H1 (cell line): ENCODE measurements at regions not wholly inside any gene's neighbourhood (a gene's known extent, or its start where the extent isn't known, plus 50 kb on each side); places are given as distances from the start of the nearest gene placed in this dataset.
"Not testable (repeated sequence)": the region's sequence is repeated elsewhere in the genome, so short reads cannot be mapped to it uniquely, and the experiment has no call there.

Experiments
- CTCF ChIA-PET: fragments of 300-600 bp; sonication (Branson Sonifier 250); formaldehyde crosslinking; loops from one replicate; lab custom pipeline; 2021; ENCODE audit not compliant: partially characterized antibody; lab: Charles Lee
- POLR2A ChIA-PET: fragments of 300-600 bp; sonication (Branson Sonifier 250); formaldehyde crosslinking; loops from one replicate; lab custom pipeline; 2021; ENCODE audit warnings: inconsistent platforms; ENCODE audit not compliant: partially characterized antibody; lab: Charles Lee
- DNase-seq, 2 experiments: peaks; one replicate each; pipeline versions ENCODE4 v3.0.0 to v3.0.0-alpha.2; 2010 to 2022; ENCODE audit warnings: low spot score in 2 of 2, low read depth in 1 of 2, mixed read lengths in 1 of 2
- FAIRE-seq: peaks from 2 replicates; lab custom pipeline; 2011; peaks lifted over from hg19 to GRCh38; lab: Jason Lieb, UNC
- H2AFZ ChIP-seq: 2 replicates; pipeline ENCODE4 v1.8.1; 2012; ENCODE audit warnings: low read length, inconsistent platforms
- H2AK5ac ChIP-seq: 2 replicates; pipeline ENCODE4 v1.6.1; 2013; ENCODE audit warnings: low read depth, low read length
- H2BK120ac ChIP-seq: replicated peaks from 2 replicates; pipeline ENCODE3; 2013; ENCODE audit warnings: low read depth, low read length, inconsistent platforms
- H2BK12ac ChIP-seq: 2 replicates; pipeline ENCODE4 v1.6.1; 2013; ENCODE audit warnings: low read depth, low read length
- H2BK15ac ChIP-seq: 2 replicates; pipeline ENCODE4 v1.6.1; 2013; ENCODE audit warnings: low read length
- H2BK20ac ChIP-seq: 2 replicates; pipeline ENCODE4 v1.6.1; 2013; ENCODE audit warnings: low read length
- H2BK5ac ChIP-seq: 2 replicates; pipeline ENCODE4 v1.6.1; 2013; ENCODE audit warnings: low read depth, low read length
- H3K14ac ChIP-seq: 2 replicates; pipeline ENCODE4 v1.6.1; 2013; ENCODE audit warnings: inconsistent platforms; ENCODE audit not compliant: insufficient read length
- H3K18ac ChIP-seq: 2 replicates; pipeline ENCODE4 v1.6.1; 2013; ENCODE audit warnings: low read length; ENCODE audit errors: extremely low read depth
- H3K23ac ChIP-seq: 2 replicates; pipeline ENCODE4 v1.6.1; 2013; ENCODE audit warnings: inconsistent platforms; ENCODE audit not compliant: insufficient read length
- H3K23me2 ChIP-seq: 2 replicates; pipeline ENCODE4 v1.6.1; 2013; ENCODE audit warnings: low read depth, low read length
- H3K27ac ChIP-seq: 2 replicates; pipeline ENCODE4 v1.6.1; 2011; ENCODE audit warnings: low read depth, low read length, inconsistent platforms
- H3K27me3 ChIP-seq, 4 experiments: replicated peaks in 1 of 4; 1 replicate in 1 of 4; 2 replicates in 3 of 4; pipeline versions ENCODE4 v1.6.1 to v1.8.1; 2011 to 2013; ENCODE audit warnings: low read length in 3 of 4, mild to moderate bottlenecking in 3 of 4, inconsistent platforms in 2 of 4, mixed read lengths in 2 of 4, moderate library complexity in 1 of 4; ENCODE audit not compliant: control insufficient read depth in 3 of 4, insufficient read depth in 3 of 4; ENCODE audit errors: extremely low read depth in 1 of 4
- H3K36me3 ChIP-seq, 4 experiments: 2 replicates each; pipeline versions ENCODE4 v1.6.1 to v1.8.1; 2011 to 2013; ENCODE audit warnings: mild to moderate bottlenecking in 4 of 4, low read length in 3 of 4, moderate library complexity in 2 of 4, control low read depth in 1 of 4, inconsistent platforms in 1 of 4; ENCODE audit not compliant: insufficient read depth in 4 of 4, control insufficient read depth in 2 of 4
- H3K4ac ChIP-seq: replicated peaks from 2 replicates; pipeline ENCODE3; 2013; ENCODE audit warnings: low read length, low read depth, mixed read lengths, inconsistent platforms; ENCODE audit not compliant: insufficient read length
- H3K4me1 ChIP-seq, 4 experiments: replicated peaks in 1 of 4; 1 replicate in 1 of 4; 2 replicates in 3 of 4; pipeline versions ENCODE4 v1.6.1 to v1.8.1; 2011 to 2013; ENCODE audit warnings: low read length in 3 of 4, inconsistent platforms in 2 of 4, mixed read lengths in 1 of 4; ENCODE audit not compliant: insufficient read depth in 4 of 4, control insufficient read depth in 3 of 4
- H3K4me2 ChIP-seq, 2 experiments: 2 replicates each; pipeline versions ENCODE4 v1.6.1 to v1.8.1; 2011 to 2013; ENCODE audit warnings: low read depth in 2 of 2, low read length in 2 of 2, control low read depth in 1 of 2, inconsistent platforms in 1 of 2, mild to moderate bottlenecking in 1 of 2; ENCODE audit not compliant: insufficient read depth in 1 of 2
- H3K4me3 ChIP-seq, 4 experiments: fragments of 200-600, 300-600 bp in 1 of 4; sonication (generic), shearing (Covaris generic), sonication (Bioruptor Twin) in 1 of 4; 2 replicates each; pipeline versions ENCODE4 v1.5.1 to v1.8.1; 2011 to 2016; ENCODE audit warnings: low read length in 4 of 4, low read depth in 3 of 4, control low read depth in 2 of 4, inconsistent platforms in 2 of 4, mild to moderate bottlenecking in 2 of 4, mixed read lengths in 1 of 4, moderate library complexity in 1 of 4; ENCODE audit not compliant: insufficient read depth in 2 of 4; ENCODE audit errors: extremely low read depth in 1 of 4
- H3K56ac ChIP-seq: replicated peaks from 2 replicates; pipeline ENCODE3; 2013; ENCODE audit warnings: low read depth, mild to moderate bottlenecking, mixed read lengths, low read length, inconsistent platforms; ENCODE audit not compliant: insufficient read length
- H3K79me1 ChIP-seq: 2 replicates; pipeline ENCODE4 v1.6.1; 2013; ENCODE audit warnings: low read depth, low read length, control low read depth
- H3K79me2 ChIP-seq, 2 experiments: 2 replicates each; pipeline versions ENCODE4 v1.6.1 to v1.8.1; 2012 to 2013; ENCODE audit warnings: low read length in 2 of 2, mild to moderate bottlenecking in 2 of 2, inconsistent platforms in 1 of 2; ENCODE audit not compliant: insufficient read depth in 2 of 2, control insufficient read depth in 1 of 2
- H3K9ac ChIP-seq, 4 experiments: replicated peaks in 1 of 4; 1 replicate in 1 of 4; 2 replicates in 3 of 4; pipeline versions ENCODE4 v1.6.1 to v1.8.1; 2011 to 2013; ENCODE audit warnings: low read depth in 3 of 4, low read length in 3 of 4, control low read depth in 2 of 4, mild to moderate bottlenecking in 2 of 4, moderate library complexity in 2 of 4, inconsistent platforms in 1 of 4; ENCODE audit errors: extremely low read depth in 1 of 4
- H3K9me3 ChIP-seq, 2 experiments: 2 replicates each; pipeline versions ENCODE4 v1.6.1 to v1.8.1; 2012 to 2013; ENCODE audit warnings: mild to moderate bottlenecking in 2 of 2, moderate library complexity in 2 of 2, control low read depth in 1 of 2, inconsistent platforms in 1 of 2, low read depth in 1 of 2, low read length in 1 of 2, mixed read lengths in 1 of 2; ENCODE audit not compliant: insufficient read depth in 2 of 2
- H4K20me1 ChIP-seq, 2 experiments: replicated peaks in 1 of 2; 2 replicates each; pipeline versions ENCODE3 to v1.8.1; 2011 to 2013; ENCODE audit warnings: inconsistent platforms in 2 of 2, low read length in 2 of 2, mild to moderate bottlenecking in 1 of 2; ENCODE audit not compliant: insufficient read depth in 2 of 2, control insufficient read depth in 1 of 2
- H4K5ac ChIP-seq: 2 replicates; pipeline ENCODE4 v1.6.1; 2013; ENCODE audit warnings: low read length, low read depth, mixed read lengths, inconsistent platforms; ENCODE audit not compliant: insufficient read length
- H4K8ac ChIP-seq: 2 replicates; pipeline ENCODE4 v1.8.0; 2013; ENCODE audit warnings: mild to moderate bottlenecking, moderate library complexity, low read length, inconsistent platforms; ENCODE audit not compliant: insufficient read depth; ENCODE audit errors: extremely low read depth
- H4K91ac ChIP-seq: replicated peaks from 2 replicates; pipeline ENCODE3; 2013; ENCODE audit warnings: low read length, mixed read lengths, inconsistent platforms; ENCODE audit not compliant: insufficient read length
- TEAD4 ChIP-seq: IDR thresholded peaks from 2 replicates; pipeline ENCODE4 v1.6.1; 2012; ENCODE audit warnings: low read depth, low read length, inconsistent platforms, mixed read lengths
- WGBS, 2 experiments: shearing (Covaris generic) in 1 of 2; methylation state at CpG; one replicate each; pipeline versions ENCODE4 v1.1.6 to v1.1.7; 2013 to 2015; ENCODE audit warnings: low lambda C conversion rate in 2 of 2, mixed read lengths in 2 of 2, inconsistent platforms in 1 of 2, low coverage in 1 of 2, missing lambda C conversion rate in 1 of 2; ENCODE audit not compliant: insufficient replicate concordance in 2 of 2, insufficient coverage in 1 of 2, insufficient read length in 1 of 2; ENCODE audit errors: extremely low coverage in 1 of 2, missing lambda C conversion rate in 1 of 2; 5-methylcytosine and 5-hydroxymethylcytosine counted together

GRCh38 chr1:213357403-213357802 lies 306.4 kb downstream of the RPS6KC1 start:
- no peaks in the 10 kb centered on the region for H3K79me2 ChIP-seq

GRCh38 chr1:213358368-213358767 lies 307.3 kb downstream of the RPS6KC1 start:
- H3K4ac ChIP-seq, CTCF ChIA-PET, H2BK15ac ChIP-seq, H2AFZ ChIP-seq, H3K4me3 ChIP-seq, H2AK5ac ChIP-seq, H3K56ac ChIP-seq, H4K5ac ChIP-seq, H3K4me2 ChIP-seq, H3K79me1 ChIP-seq, H2BK5ac ChIP-seq, FAIRE-seq, H2BK20ac ChIP-seq, POLR2A ChIA-PET, H3K27me3 ChIP-seq, H4K20me1 ChIP-seq, H3K23me2 ChIP-seq, H2BK12ac ChIP-seq, H3K9ac ChIP-seq, H2BK120ac ChIP-seq, H3K79me2 ChIP-seq, H4K8ac ChIP-seq, H3K23ac ChIP-seq, H3K14ac ChIP-seq, DNase-seq, H4K91ac ChIP-seq, H3K27ac ChIP-seq, H3K4me1 ChIP-seq, H3K36me3 ChIP-seq, H3K18ac ChIP-seq: not testable (repeated sequence)
- H3K9me3 ChIP-seq = peaks cover 8 to 16% of the 10 kb centered on the region in 2 experiments; a peak in 3 of 4 replicates
- WGBS, 2 experiments = no CpG with 5 or more reads among the region's 1 CpG

More at GRCh38 chr1:213357403-213357802, 306.4 kb downstream of the RPS6KC1 start:
- Histone ChIP-seq H3K4me1 (no peaks in the 10 kb centered on the region; a peak in 1 of 7 replicates), H3K9me3 (peaks cover 8 to 15% of the 10 kb centered on the region in 2 experiments; a peak in 3 of 4 replicates), H4K8ac (no peak overlapping the region), H2AFZ (no peak overlapping the region), H3K4me2 (no peak overlapping the region), H3K23me2 (no peaks in the 10 kb centered on the region), H2BK15ac (no peak overlapping the region), H4K91ac (no peak overlapping the region), H3K4me3 (no peak overlapping the region), H2BK5ac (no peak overlapping the region), H2BK12ac (no peak overlapping the region), H3K23ac (no peak overlapping the region), H3K9ac (no peak overlapping the region), H3K27me3 (no peaks in the 10 kb centered on the region), H3K27ac (no peak overlapping the region), H3K14ac (no peak overlapping the region), H2AK5ac (no peak overlapping the region), H3K56ac (no peak overlapping the region), H2BK120ac (no peak overlapping the region), H2BK20ac (no peak overlapping the region), H4K20me1 (no peaks in the 10 kb centered on the region), H4K5ac (no peak overlapping the region), H3K4ac (no peak overlapping the region), H3K18ac (no peak overlapping the region), H3K36me3 (peaks cover 0 to 3% (median 0%) of the 10 kb centered on the region in 4 experiments; a peak in 1 of 8 replicates), H3K79me1 (no peaks in the 10 kb centered on the region)
- CTCF ChIA-PET = interaction anchor here (0.9 kb wide), 1 partner anchor 499 kb away, joined by 3 read pairs; no protein-coding TSS in a partner anchor
- no peak for TF ChIP-seq TEAD4
- 96% methylated on average over 5 of the region's 5 CpGs; no CpG with 5 or more reads in 1 of the 2 experiments for WGBS, 2 experiments
- DNase-seq = no peak
- FAIRE-seq = no peak
- POLR2A ChIA-PET = no interaction called here
